ENCODE measurements at regions not wholly inside any gene's neighbourhood (a gene's known extent, or its start where the extent isn't known, plus 50 kb on each side); places are given as distances from the start of the nearest gene placed in this dataset.
"Not testable (repeated sequence)": the region's sequence is repeated elsewhere in the genome, so short reads cannot be mapped to it uniquely, and the experiment has no call there.

- no peak for DNase-seq (ENCODE audit: low read depth)
Observed at GRCh38 chr22:47315862-47316419, 553.5 kb downstream of the TBC1D22A start.

- no peak for DNase-seq (ENCODE audit: low read depth)
Observed at GRCh38 chr22:47310601-47311000, 548.2 kb downstream of the TBC1D22A start.

- DNase-seq (ENCODE audit: low read depth) = no peak
Observed at GRCh38 chr22:47309946-47310345, 547.5 kb downstream of the TBC1D22A start.

GRCh38 chr22:47309476-47309875 lies 547.0 kb downstream of the TBC1D22A start:
- no peak for DNase-seq (ENCODE audit: low read depth)

- DNase-seq (ENCODE audit: low read depth) = no peak
Observed at GRCh38 chr22:47308886-47309285, 546.4 kb downstream of the TBC1D22A start.

GRCh38 chr22:47307822-47308221 lies 545.4 kb downstream of the TBC1D22A start:
- no peak for DNase-seq (ENCODE audit: low read depth)

- DNase-seq (ENCODE audit: low read depth) = peak; percentile 43
Observed at GRCh38 chr22:47307326-47307725, 544.9 kb downstream of the TBC1D22A start.

GRCh38 chr22:47304854-47305253 lies 542.4 kb downstream of the TBC1D22A start:
- DNase-seq (ENCODE audit: low read depth) = no peak

- DNase-seq (ENCODE audit: low read depth) = no peak
Observed at GRCh38 chr22:47304191-47304831, 541.9 kb downstream of the TBC1D22A start.

GRCh38 chr22:47303161-47303890 lies 540.9 kb downstream of the TBC1D22A start:
- no peak for DNase-seq (ENCODE audit: low read depth)

- DNase-seq (ENCODE audit: low read depth) = not testable (repeated sequence)
Observed at GRCh38 chr22:47302587-47302986, 540.1 kb downstream of the TBC1D22A start.

GRCh38 chr22:47301820-47302475 lies 539.5 kb downstream of the TBC1D22A start:
- DNase-seq (ENCODE audit: low read depth) = no peak

GRCh38 chr22:47300698-47301405 lies 538.4 kb downstream of the TBC1D22A start:
- DNase-seq (ENCODE audit: low read depth) = no peak

- no peak for DNase-seq (ENCODE audit: low read depth)
Observed at GRCh38 chr22:47299863-47300697, 537.6 kb downstream of the TBC1D22A start.

GRCh38 chr22:47299211-47299862 lies 536.9 kb downstream of the TBC1D22A start:
- DNase-seq (ENCODE audit: low read depth) = no peak

- no peak for DNase-seq (ENCODE audit: low read depth)
Observed at GRCh38 chr22:47298017-47298785, 535.8 kb downstream of the TBC1D22A start.

GRCh38 chr22:47297261-47298016 lies 535.0 kb downstream of the TBC1D22A start:
- no peak for DNase-seq (ENCODE audit: low read depth)

GRCh38 chr22:47296405-47297260 lies 534.2 kb downstream of the TBC1D22A start:
- no peak for DNase-seq (ENCODE audit: low read depth)
